Epithelial cell of prostate (primary cell): ENCODE measurements at regions not wholly inside any gene's neighbourhood (a gene's known extent, or its start where the extent isn't known, plus 50 kb on each side); places are given as distances from the start of the nearest gene placed in this dataset.

Experiments
- DNase-seq: peaks from one replicate; pipeline ENCODE4 v3.0.0-alpha.2; 2011; ENCODE audit warnings: low read depth, low spot score
- H3K27ac ChIP-seq: fragments of 450-650 bp; 2 replicates; pipeline ENCODE4 v1.5.1; 2017; ENCODE audit warnings: mild to moderate bottlenecking

GRCh38 chr1:168989985-168990384 is 116.5 kb upstream of the ATP1B1 start:
- no peak overlapping the region for H3K27ac ChIP-seq
- no peak for DNase-seq

GRCh38 chr1:168991667-168992475 is 114.6 kb upstream of the ATP1B1 start:
- peak; percentile 83 for DNase-seq
- H3K27ac ChIP-seq: peak overlapping the region; percentile 58

- no peak for DNase-seq
- no peak overlapping the region for H3K27ac ChIP-seq
Observed at GRCh38 chr1:169001353-169001752, 105.1 kb upstream of the ATP1B1 start.

- DNase-seq: no peak
- H3K27ac ChIP-seq: no peak overlapping the region
Observed at GRCh38 chr1:169003864-169004516, 102.5 kb upstream of the ATP1B1 start.

GRCh38 chr1:169005776-169006175 is 100.7 kb upstream of the ATP1B1 start:
- DNase-seq: no peak
- no peak overlapping the region for H3K27ac ChIP-seq

- no peak overlapping the region for H3K27ac ChIP-seq
Observed at GRCh38 chr1:169009666-169010065, 96.8 kb upstream of the ATP1B1 start.

GRCh38 chr1:169012416-169012815 is 94.1 kb upstream of the ATP1B1 start:
- no peak overlapping the region for H3K27ac ChIP-seq
- no peak for DNase-seq

More at GRCh38 chr1:169009666-169010065, 96.8 kb upstream of the ATP1B1 start:
- DNase-seq: no peak

- no peak overlapping the region for H3K27ac ChIP-seq
- DNase-seq: no peak
Observed at GRCh38 chr1:169013821-169014220, 92.7 kb upstream of the ATP1B1 start.

- no peak overlapping the region for H3K27ac ChIP-seq
- no peak for DNase-seq
Observed at GRCh38 chr1:169015464-169015863, 91.0 kb upstream of the ATP1B1 start.

GRCh38 chr1:169018751-169019150 is 87.7 kb upstream of the ATP1B1 start:
- no peak for DNase-seq
- no peak overlapping the region for H3K27ac ChIP-seq

GRCh38 chr1:169019419-169020058 is 87.0 kb upstream of the ATP1B1 start:
- DNase-seq: no peak
- H3K27ac ChIP-seq: no peak overlapping the region

- no peak overlapping the region for H3K27ac ChIP-seq
- no peak for DNase-seq
Observed at GRCh38 chr1:169020684-169021083, 85.8 kb upstream of the ATP1B1 start.

- no peak for DNase-seq
- H3K27ac ChIP-seq: no peak overlapping the region
Observed at GRCh38 chr1:169022648-169023047, 83.8 kb upstream of the ATP1B1 start.

- DNase-seq: no peak
- H3K27ac ChIP-seq: no peak overlapping the region
Observed at GRCh38 chr1:169024255-169024654, 82.2 kb upstream of the ATP1B1 start.

GRCh38 chr1:169024800-169025271 is 81.7 kb upstream of the ATP1B1 start:
- no peak overlapping the region for H3K27ac ChIP-seq
- no peak for DNase-seq

GRCh38 chr1:169025412-169025811 is 81.1 kb upstream of the ATP1B1 start:
- no peak overlapping the region for H3K27ac ChIP-seq
- no peak for DNase-seq

- DNase-seq: no peak
- no peak overlapping the region for H3K27ac ChIP-seq
Observed at GRCh38 chr1:169027607-169028320, 78.7 kb upstream of the ATP1B1 start.

GRCh38 chr1:169031566-169032224 is 74.8 kb upstream of the ATP1B1 start:
- H3K27ac ChIP-seq: no peak overlapping the region
- DNase-seq: no peak

- H3K27ac ChIP-seq: no peak overlapping the region
- no peak for DNase-seq
Observed at GRCh38 chr1:169041366-169041765, 65.1 kb upstream of the ATP1B1 start.

- no peak for DNase-seq
- no peak overlapping the region for H3K27ac ChIP-seq
Observed at GRCh38 chr1:169042377-169042776, 64.1 kb upstream of the ATP1B1 start.
